Kidney (tissue), 13 donors: ENCODE measurements at regions not wholly inside any gene's neighbourhood (a gene's known extent, or its start where the extent isn't known, plus 50 kb on each side); places are given as distances from the start of the nearest gene placed in this dataset.

Experiments
- DNase-seq, 5 donors: peaks; one replicate each; pipeline ENCODE4 v3.0.0-alpha.2; 2013 to 2020
- FAIRE-seq: peaks from 2 replicates; lab custom pipeline; 2012; peaks lifted over from hg19 to GRCh38; lab: Jason Lieb, UNC
- H3K27ac ChIP-seq, 2 donors: one replicate each; pipeline ENCODE4 v1.7.0; 2013; ENCODE audit warnings: low read depth in 2 of 2, low read length in 2 of 2, inconsistent platforms in 1 of 2
- H3K27me3 ChIP-seq: one replicate; pipeline ENCODE4 v1.7.1; 2013; ENCODE audit warnings: low read length, inconsistent platforms; ENCODE audit not compliant: control insufficient read depth, insufficient read depth
- H3K36me3 ChIP-seq, 3 donors: one replicate each; pipeline versions ENCODE4 v1.7.0 to v1.7.1; 2013; ENCODE audit warnings: low read length in 3 of 3, control low read depth in 1 of 3, inconsistent platforms in 1 of 3; ENCODE audit not compliant: insufficient read depth in 3 of 3, control insufficient read depth in 2 of 3
- H3K4me1 ChIP-seq, 3 donors: one replicate each; pipeline versions ENCODE4 v1.7.0 to v1.7.1; 2013; ENCODE audit warnings: low read length in 3 of 3, inconsistent platforms in 1 of 3, low read depth in 1 of 3; ENCODE audit not compliant: control insufficient read depth in 2 of 3, insufficient read depth in 2 of 3
- H3K4me3 ChIP-seq, 3 donors: one replicate each; pipeline versions ENCODE4 v1.7.0 to v1.8.1; 2013; ENCODE audit warnings: low read length in 3 of 3, control low read depth in 1 of 3, inconsistent platforms in 1 of 3
- H3K9ac ChIP-seq, 3 donors: one replicate each; pipeline versions ENCODE4 v1.7.0 to v1.7.1; 2013; ENCODE audit warnings: low read length in 3 of 3, control low read depth in 1 of 3, inconsistent platforms in 1 of 3
- H3K9me3 ChIP-seq, 3 donors: one replicate each; pipeline versions ENCODE4 v1.7.0 to v1.7.1; 2013; ENCODE audit warnings: low read length in 3 of 3, control low read depth in 1 of 3, inconsistent platforms in 1 of 3; ENCODE audit not compliant: control insufficient read depth in 2 of 3, insufficient read depth in 1 of 3
- intact Hi-C: fragments of 100-400 bp; cut with DNase I; formaldehyde crosslinking; loops from one replicate; pipeline ENCODE4 v1.11.1; 2022
- TF ChIP-seq, protein P1 (sequence below): IDR thresholded peaks from 3 replicates; pipeline ENCODE4 v1.5.1; 2012; ENCODE audit warnings: mild to moderate bottlenecking, moderate library complexity, borderline replicate concordance; ENCODE audit not compliant: insufficient read depth; ENCODE audit errors: extremely low read depth
- donor health status: control.
- donor health status: control.
- donor health status: control.
- donor health status: control.
- donor health status: control.
- donor health status: DM: yes; HTN: yes; CAD: no.
- donor health status: Normal renal cell carcinoma (clear cell type).

- Histone ChIP-seq H3K27ac (no peak overlapping the region), H3K4me3 (no peak overlapping the region), H3K4me1 (no peaks in the 10 kb centered on the region), H3K9ac (no peak overlapping the region), H3K9me3 (no peaks in the 10 kb centered on the region), H3K36me3 (no peaks in the 10 kb centered on the region), H3K27me3 (no peaks in the 10 kb centered on the region)
- TF ChIP-seq, protein P1, sequence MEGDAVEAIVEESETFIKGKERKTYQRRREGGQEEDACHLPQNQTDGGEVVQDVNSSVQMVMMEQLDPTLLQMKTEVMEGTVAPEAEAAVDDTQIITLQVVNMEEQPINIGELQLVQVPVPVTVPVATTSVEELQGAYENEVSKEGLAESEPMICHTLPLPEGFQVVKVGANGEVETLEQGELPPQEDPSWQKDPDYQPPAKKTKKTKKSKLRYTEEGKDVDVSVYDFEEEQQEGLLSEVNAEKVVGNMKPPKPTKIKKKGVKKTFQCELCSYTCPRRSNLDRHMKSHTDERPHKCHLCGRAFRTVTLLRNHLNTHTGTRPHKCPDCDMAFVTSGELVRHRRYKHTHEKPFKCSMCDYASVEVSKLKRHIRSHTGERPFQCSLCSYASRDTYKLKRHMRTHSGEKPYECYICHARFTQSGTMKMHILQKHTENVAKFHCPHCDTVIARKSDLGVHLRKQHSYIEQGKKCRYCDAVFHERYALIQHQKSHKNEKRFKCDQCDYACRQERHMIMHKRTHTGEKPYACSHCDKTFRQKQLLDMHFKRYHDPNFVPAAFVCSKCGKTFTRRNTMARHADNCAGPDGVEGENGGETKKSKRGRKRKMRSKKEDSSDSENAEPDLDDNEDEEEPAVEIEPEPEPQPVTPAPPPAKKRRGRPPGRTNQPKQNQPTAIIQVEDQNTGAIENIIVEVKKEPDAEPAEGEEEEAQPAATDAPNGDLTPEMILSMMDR, result no peak
- intact Hi-C loops, result no loop called here
- DNase-seq (peak in 3 of 5 donors; percentile 38 to 73 (median 65)), FAIRE-seq (no peak)
These were observed 138.9 kb upstream of the CCND2 start for GRCh38 chr12:4134448-4135263.

DNA sequence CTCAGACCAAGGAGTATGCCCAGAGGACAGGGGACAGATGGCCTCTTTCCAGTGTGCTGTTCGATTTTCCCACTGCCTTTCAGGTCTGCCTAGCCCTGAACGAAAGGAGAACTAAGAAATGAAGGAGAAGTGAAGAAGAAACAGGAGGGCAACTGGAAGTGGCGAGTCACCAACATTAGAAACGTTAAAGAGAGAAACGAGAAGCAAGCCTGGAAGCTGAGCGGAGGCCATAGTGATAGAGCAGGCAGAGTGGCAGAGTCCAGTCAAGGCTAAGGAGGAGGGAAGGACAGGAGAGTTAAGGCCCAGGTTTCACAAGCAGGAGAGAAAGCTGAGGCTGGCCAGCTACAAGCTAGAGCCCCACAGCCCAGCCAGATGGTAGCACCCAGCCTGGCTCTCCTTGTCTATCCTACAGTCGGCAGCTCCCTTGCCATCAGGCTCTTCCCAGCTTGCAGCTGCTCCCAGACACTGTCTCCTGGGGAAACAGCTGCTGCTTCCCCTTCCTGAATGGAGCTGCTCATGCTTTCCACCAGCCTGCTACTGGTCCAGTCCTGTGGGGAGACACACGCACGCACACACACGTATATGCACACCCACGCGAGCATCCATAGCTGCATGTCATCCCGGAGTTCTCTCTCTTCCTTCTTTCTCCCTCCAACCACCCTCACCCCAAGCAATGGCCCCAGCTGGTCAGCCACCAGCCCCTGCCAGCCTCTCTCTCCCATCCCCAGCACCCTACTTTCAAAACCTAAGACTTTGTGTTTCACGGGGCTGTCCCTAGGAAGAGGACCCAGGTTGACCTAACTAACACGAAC, 139.7 kb upstream of the CCND2 start:
- H3K9ac ChIP-seq, result no peak overlapping the region
- no peaks in the 10 kb centered on the region for H3K36me3 ChIP-seq
- TF ChIP-seq, protein P1, result no peak
- H3K27me3 ChIP-seq, result no peaks in the 10 kb centered on the region
- FAIRE-seq (no peak), DNase-seq (peak in 1 of 5 donors; percentile 29)
- H3K4me3 ChIP-seq, result no peak overlapping the region
- no peaks in the 10 kb centered on the region for H3K4me1 ChIP-seq
- no peak overlapping the region for H3K27ac ChIP-seq
- intact Hi-C loops, result no loop called here
- H3K9me3 ChIP-seq, result no peaks in the 10 kb centered on the region

DNA sequence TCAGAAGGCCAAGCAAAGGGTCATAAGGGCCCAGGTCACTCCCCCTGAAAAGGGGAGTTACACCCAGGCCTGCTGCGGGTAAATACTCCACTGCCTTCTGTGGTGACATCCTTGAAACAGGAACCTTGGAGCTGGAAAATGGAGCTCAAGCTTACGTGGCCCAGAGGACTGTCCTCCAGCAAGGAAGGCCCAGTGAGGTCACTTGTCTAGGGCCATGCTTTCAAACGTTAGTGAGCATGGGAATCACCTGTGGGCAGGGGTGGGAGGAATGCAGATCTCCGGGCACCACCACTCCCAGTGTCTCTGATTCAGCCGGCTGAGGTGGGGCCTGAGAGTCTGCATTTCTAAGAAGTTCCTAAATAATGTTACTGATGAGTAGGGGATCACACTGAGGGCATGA, 140.5 kb upstream of the CCND2 start:
- intact Hi-C loops, result no loop called here
- TF ChIP-seq, protein P1, result no peak
- no peaks in the 10 kb centered on the region for H3K4me1 ChIP-seq
- FAIRE-seq (no peak), DNase-seq (no peak)
- no peaks in the 10 kb centered on the region for H3K9me3 ChIP-seq
- H3K36me3 ChIP-seq, result no peaks in the 10 kb centered on the region
- H3K4me3 ChIP-seq, result no peak overlapping the region
- H3K9ac ChIP-seq, result no peak overlapping the region
- H3K27me3 ChIP-seq, result no peaks in the 10 kb centered on the region
- no peak overlapping the region for H3K27ac ChIP-seq
